K562 (cell line): ENCODE measurements at regions not wholly inside any gene's neighbourhood (a gene's known extent, or its start where the extent isn't known, plus 50 kb on each side); places are given as distances from the start of the nearest gene placed in this dataset.

Experiments
- ATAC-seq: fragments of 200-7000 bp; cut with Tn5 transposase; 3 replicates; pipeline ENCODE4 v1.9.1; 2020; ENCODE audit warnings: moderate library complexity
- BruUV-seq: library from RNA; stranded (reverse); fragments of 400-500 nt; replicated peaks from 2 replicates; lab custom pipeline; 2021; lab: Mats Ljungman, UMichigan
- CTCF ChIA-PET: fragments of 300-600 bp; formaldehyde crosslinking; extraction: SDS; loops from one replicate; lab custom pipeline; 2021; ENCODE audit warnings: low intra/inter-chr PET ratio; lab: Yijun Ruan, JAX
- POLR2A ChIA-PET: fragments of 300-600, 350-650 bp; sonication (Branson Sonifier 250); formaldehyde crosslinking; extraction: SDS; loops from one replicate; lab custom pipeline; 2021; ENCODE audit warnings: antibody characterized with exemption, inconsistent platforms; lab: Yijun Ruan, JAX
- DNase-seq, 4 experiments: peaks; one replicate each; pipeline versions ENCODE4 v3.0.0 to v3.0.0-alpha.2; 2011 to 2018; ENCODE audit warnings: low spot score in 3 of 4, mixed read lengths in 3 of 4; ENCODE audit errors: extremely low read depth in 1 of 4
- FAIRE-seq: peaks from 2 replicates; lab custom pipeline; 2011; peaks lifted over from hg19 to GRCh38; lab: Jason Lieb, UNC
- H2AFZ ChIP-seq: 2 replicates; pipeline ENCODE4 v1.6.0; 2011; ENCODE audit warnings: low read depth, low read length, control low read depth, inconsistent platforms
- H3K27ac ChIP-seq: fragments of 200-600 bp; 3 replicates; pipeline ENCODE4 v1.8.0; 2011; ENCODE audit warnings: low read depth, mild to moderate bottlenecking, control low read depth, inconsistent platforms, low read length, moderate library complexity, mixed read lengths; ENCODE audit errors: extremely low read depth
- H3K27me3 ChIP-seq, 2 experiments: fragments of 300-600 bp in 1 of 2; 2 replicates in 1 of 2; 3 replicates in 1 of 2; pipeline versions ENCODE4 v1.6.0 to v1.8.0; 2011; ENCODE audit warnings: inconsistent platforms in 2 of 2, low read length in 2 of 2, mild to moderate bottlenecking in 1 of 2, mixed read lengths in 1 of 2, moderate library complexity in 1 of 2; ENCODE audit not compliant: control insufficient read depth in 2 of 2, insufficient read depth in 2 of 2
- H3K36me3 ChIP-seq: fragments of 300-600 bp; 3 replicates; pipeline ENCODE4 v1.8.0; 2011; ENCODE audit warnings: mild to moderate bottlenecking, low read length, inconsistent platforms; ENCODE audit not compliant: control insufficient read depth, insufficient read depth
- H3K4me1 ChIP-seq, 2 experiments: fragments of 200-600 bp in 1 of 2; replicated peaks in 1 of 2; 2 replicates in 1 of 2; 3 replicates in 1 of 2; pipeline versions ENCODE4 v1.5.1 to v1.8.0; 2011; ENCODE audit warnings: inconsistent platforms in 2 of 2, low read length in 2 of 2, mild to moderate bottlenecking in 1 of 2, mixed read lengths in 1 of 2, moderate library complexity in 1 of 2; ENCODE audit not compliant: control insufficient read depth in 2 of 2, insufficient read depth in 2 of 2
- H3K4me2 ChIP-seq: 2 replicates; pipeline ENCODE4 v1.6.1; 2011; ENCODE audit warnings: low read length, control low read depth, inconsistent platforms, mixed read lengths; ENCODE audit not compliant: insufficient read depth
- H3K4me3 ChIP-seq: fragments of 200-600 bp; sonication (generic), shearing (Covaris generic); 2 replicates; pipeline ENCODE4 v1.5.1; 2016; ENCODE audit warnings: control low read depth, inconsistent platforms
- H3K79me2 ChIP-seq: fragments of 200-600 bp; 3 replicates; pipeline ENCODE4 v1.8.0; 2011; ENCODE audit warnings: low read length, inconsistent platforms; ENCODE audit not compliant: control insufficient read depth, insufficient read depth
- H3K9ac ChIP-seq, 2 experiments: 2 replicates each; pipeline versions ENCODE4 v1.6.0 to v1.6.1; 2011; ENCODE audit warnings: low read depth in 2 of 2, low read length in 2 of 2, control low read depth in 1 of 2, inconsistent platforms in 1 of 2, mild to moderate bottlenecking in 1 of 2, mixed read lengths in 1 of 2; ENCODE audit not compliant: insufficient read depth in 1 of 2
- H3K9me1 ChIP-seq: one replicate; pipeline ENCODE4 v1.6.0; 2011; ENCODE audit warnings: inconsistent platforms, mild to moderate bottlenecking, low read length, moderate library complexity; ENCODE audit not compliant: control insufficient read depth, insufficient read depth
- H3K9me3 ChIP-seq: replicated peaks from 2 replicates; pipeline ENCODE4 v1.5.1; 2011; ENCODE audit warnings: low read depth, low read length, inconsistent platforms; ENCODE audit not compliant: control insufficient read depth, insufficient read depth
- H4K20me1 ChIP-seq: replicated peaks from 2 replicates; pipeline ENCODE4 v1.6.1; 2011; ENCODE audit warnings: low read length, inconsistent platforms, mixed read lengths; ENCODE audit not compliant: control insufficient read depth, insufficient read depth
- ARID2 ChIP-seq: fragments of 450-650 bp; IDR thresholded peaks from 2 replicates; pipeline ENCODE4 v1.6.1; 2017; ENCODE audit warnings: antibody characterized with exemption, mild to moderate bottlenecking
- KDM4B ChIP-seq, 2 experiments: fragments of 450-650 bp in 1 of 2; sonication (generic) in 1 of 2; IDR thresholded peaks; 2 replicates each; pipeline ENCODE4 v1.6.1; 2016 to 2017; ENCODE audit warnings: borderline replicate concordance in 2 of 2, antibody characterized with exemption in 1 of 2, low read depth in 1 of 2, mild to moderate bottlenecking in 1 of 2
- KLF6 ChIP-seq: fragments of 250-450 bp; sonication (Bioruptor Pico); IDR thresholded peaks from 2 replicates; pipeline ENCODE4 v1.4.0; 2020; ENCODE audit warnings: mild to moderate bottlenecking, moderate library complexity, borderline replicate concordance
- NFIC ChIP-seq: fragments of 450-650 bp; IDR thresholded peaks from 2 replicates; pipeline ENCODE4 v1.6.1; 2017; ENCODE audit warnings: mild to moderate bottlenecking, inconsistent platforms
- PRMT5 ChIP-seq: sonication (generic); formaldehyde crosslinking; IDR thresholded peaks from 2 replicates; pipeline ENCODE4 v1.5.0; 2020; ENCODE audit warnings: missing genetic modification reagents
- PURB ChIP-seq: sonication (generic); formaldehyde crosslinking; IDR thresholded peaks from 2 replicates; pipeline ENCODE4 v1.9.0; 2021; ENCODE audit warnings: low read depth, mild to moderate bottlenecking, missing genetic modification reagents
- RBM15 ChIP-seq: fragments of 200-400 bp; formaldehyde crosslinking; IDR thresholded peaks from 2 replicates; pipeline ENCODE4 v1.6.1; 2018; ENCODE audit warnings: mild to moderate bottlenecking, low read length, moderate library complexity; ENCODE audit not compliant: insufficient read depth
- THRA ChIP-seq: fragments of 450-650 bp; IDR thresholded peaks from 2 replicates; pipeline ENCODE4 v1.6.1; 2017; ENCODE audit warnings: mild to moderate bottlenecking, moderate library complexity
- TRIM25 ChIP-seq: fragments of 450-650 bp; IDR thresholded peaks from 2 replicates; pipeline ENCODE4 v1.7.0; 2016; ENCODE audit warnings: borderline replicate concordance
- ZNF384 ChIP-seq: IDR thresholded peaks from 2 replicates; pipeline ENCODE4 v1.6.1; 2012; ENCODE audit warnings: low read depth, low read length, improper control_type of control experiment
- WGBS: fragments of 100-300 bp; shearing (Covaris generic); methylation state at CpG from one replicate; pipeline ENCODE4 v1.1.6; 2016; ENCODE audit warnings: low coverage, mixed read lengths; ENCODE audit not compliant: insufficient coverage; ENCODE audit errors: missing lambda C conversion rate; 5-methylcytosine and 5-hydroxymethylcytosine counted together
- in situ Hi-C: fragments of 300-500 bp; cut with MboI; formaldehyde crosslinking; loops from 4 replicates; pipeline ENCODE4 v1.15.0; 2018; ENCODE audit warnings: inconsistent platforms, mixed read lengths
- intact Hi-C: fragments of 100-400 bp; cut with micrococcal nuclease; formaldehyde crosslinking; loops from 2 replicates; pipeline ENCODE4 v1.14.2; 2022
- TF ChIP-seq, protein P1 (sequence below), 2 experiments: fragments of 450-650 bp in 1 of 2; IDR thresholded peaks; 2 replicates each; pipeline ENCODE4 v1.6.1; 2011 to 2017; ENCODE audit warnings: low read depth in 2 of 2, antibody characterized with exemption in 1 of 2, borderline replicate concordance in 1 of 2, low read length in 1 of 2, mild to moderate bottlenecking in 1 of 2, mixed read lengths in 1 of 2; ENCODE audit not compliant: control insufficient read depth in 1 of 2
- TF ChIP-seq, protein P2 (sequence below): fragments of 450-650 bp; IDR thresholded peaks from 2 replicates; pipeline ENCODE4 v1.6.1; 2017; ENCODE audit warnings: antibody characterized with exemption, mild to moderate bottlenecking

- no peaks in the 10 kb centered on the region for H3K36me3 ChIP-seq
- H3K9me1 ChIP-seq = no peaks in the 10 kb centered on the region
- H3K9ac ChIP-seq = no peak overlapping the region
- H3K27me3 ChIP-seq = no peaks in the 10 kb centered on the region
- ATAC-seq (no peak), DNase-seq (no peak), FAIRE-seq (no peak)
- H3K79me2 ChIP-seq = no peaks in the 10 kb centered on the region
- 64% methylated on average over 2 of the region's 2 CpGs for WGBS
- ChIA-PET POLR2A (interaction anchor here (1.0 kb wide), 1 partner anchor 325 kb away, joined by 3 read pairs; no protein-coding TSS in a partner anchor), CTCF (no interaction called here)
- no peak overlapping the region for H3K4me3 ChIP-seq
- in situ Hi-C loops = no loop called here
- no peak overlapping the region for H2AFZ ChIP-seq
- H3K9me3 ChIP-seq = no peaks in the 10 kb centered on the region
- no peaks in the 10 kb centered on the region for H4K20me1 ChIP-seq
- H3K4me2 ChIP-seq = no peak overlapping the region
- no TSS peak for BruUV-seq
- H3K27ac ChIP-seq = no peak overlapping the region
- no peaks in the 10 kb centered on the region for H3K4me1 ChIP-seq
- no peak for TF ChIP-seq NFIC
- no peak for TF ChIP-seq PURB (CRISPR knock-in tag)
- TF ChIP-seq THRA = no peak
- TF ChIP-seq, protein P1, sequence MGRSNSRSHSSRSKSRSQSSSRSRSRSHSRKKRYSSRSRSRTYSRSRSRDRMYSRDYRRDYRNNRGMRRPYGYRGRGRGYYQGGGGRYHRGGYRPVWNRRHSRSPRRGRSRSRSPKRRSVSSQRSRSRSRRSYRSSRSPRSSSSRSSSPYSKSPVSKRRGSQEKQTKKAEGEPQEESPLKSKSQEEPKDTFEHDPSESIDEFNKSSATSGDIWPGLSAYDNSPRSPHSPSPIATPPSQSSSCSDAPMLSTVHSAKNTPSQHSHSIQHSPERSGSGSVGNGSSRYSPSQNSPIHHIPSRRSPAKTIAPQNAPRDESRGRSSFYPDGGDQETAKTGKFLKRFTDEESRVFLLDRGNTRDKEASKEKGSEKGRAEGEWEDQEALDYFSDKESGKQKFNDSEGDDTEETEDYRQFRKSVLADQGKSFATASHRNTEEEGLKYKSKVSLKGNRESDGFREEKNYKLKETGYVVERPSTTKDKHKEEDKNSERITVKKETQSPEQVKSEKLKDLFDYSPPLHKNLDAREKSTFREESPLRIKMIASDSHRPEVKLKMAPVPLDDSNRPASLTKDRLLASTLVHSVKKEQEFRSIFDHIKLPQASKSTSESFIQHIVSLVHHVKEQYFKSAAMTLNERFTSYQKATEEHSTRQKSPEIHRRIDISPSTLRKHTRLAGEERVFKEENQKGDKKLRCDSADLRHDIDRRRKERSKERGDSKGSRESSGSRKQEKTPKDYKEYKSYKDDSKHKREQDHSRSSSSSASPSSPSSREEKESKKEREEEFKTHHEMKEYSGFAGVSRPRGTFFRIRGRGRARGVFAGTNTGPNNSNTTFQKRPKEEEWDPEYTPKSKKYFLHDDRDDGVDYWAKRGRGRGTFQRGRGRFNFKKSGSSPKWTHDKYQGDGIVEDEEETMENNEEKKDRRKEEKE (IDR thresholded peaks at IDR 0.05; ENCODE audit: borderline replicate concordance in 1 of 2, control insufficient read depth in 1 of 2, low read depth in 2 of 2, low read length in 1 of 2) = no peak
- TF ChIP-seq KDM4B (IDR thresholded peaks at IDR 0.05; ENCODE audit: borderline replicate concordance in 2 of 2, low read depth in 1 of 2) = no peak
- no peak for TF ChIP-seq ZNF384
- no peak for TF ChIP-seq RBM15
- no peak for TF ChIP-seq ARID2
- TF ChIP-seq PRMT5 (CRISPR knock-in tag) = no peak
- TF ChIP-seq, protein P2, sequence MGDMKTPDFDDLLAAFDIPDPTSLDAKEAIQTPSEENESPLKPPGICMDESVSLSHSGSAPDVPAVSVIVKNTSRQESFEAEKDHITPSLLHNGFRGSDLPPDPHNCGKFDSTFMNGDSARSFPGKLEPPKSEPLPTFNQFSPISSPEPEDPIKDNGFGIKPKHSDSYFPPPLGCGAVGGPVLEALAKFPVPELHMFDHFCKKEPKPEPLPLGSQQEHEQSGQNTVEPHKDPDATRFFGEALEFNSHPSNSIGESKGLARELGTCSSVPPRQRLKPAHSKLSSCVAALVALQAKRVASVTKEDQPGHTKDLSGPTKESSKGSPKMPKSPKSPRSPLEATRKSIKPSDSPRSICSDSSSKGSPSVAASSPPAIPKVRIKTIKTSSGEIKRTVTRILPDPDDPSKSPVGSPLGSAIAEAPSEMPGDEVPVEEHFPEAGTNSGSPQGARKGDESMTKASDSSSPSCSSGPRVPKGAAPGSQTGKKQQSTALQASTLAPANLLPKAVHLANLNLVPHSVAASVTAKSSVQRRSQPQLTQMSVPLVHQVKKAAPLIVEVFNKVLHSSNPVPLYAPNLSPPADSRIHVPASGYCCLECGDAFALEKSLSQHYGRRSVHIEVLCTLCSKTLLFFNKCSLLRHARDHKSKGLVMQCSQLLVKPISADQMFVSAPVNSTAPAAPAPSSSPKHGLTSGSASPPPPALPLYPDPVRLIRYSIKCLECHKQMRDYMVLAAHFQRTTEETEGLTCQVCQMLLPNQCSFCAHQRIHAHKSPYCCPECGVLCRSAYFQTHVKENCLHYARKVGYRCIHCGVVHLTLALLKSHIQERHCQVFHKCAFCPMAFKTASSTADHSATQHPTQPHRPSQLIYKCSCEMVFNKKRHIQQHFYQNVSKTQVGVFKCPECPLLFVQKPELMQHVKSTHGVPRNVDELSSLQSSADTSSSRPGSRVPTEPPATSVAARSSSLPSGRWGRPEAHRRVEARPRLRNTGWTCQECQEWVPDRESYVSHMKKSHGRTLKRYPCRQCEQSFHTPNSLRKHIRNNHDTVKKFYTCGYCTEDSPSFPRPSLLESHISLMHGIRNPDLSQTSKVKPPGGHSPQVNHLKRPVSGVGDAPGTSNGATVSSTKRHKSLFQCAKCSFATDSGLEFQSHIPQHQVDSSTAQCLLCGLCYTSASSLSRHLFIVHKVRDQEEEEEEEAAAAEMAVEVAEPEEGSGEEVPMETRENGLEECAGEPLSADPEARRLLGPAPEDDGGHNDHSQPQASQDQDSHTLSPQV = no peak
- TF ChIP-seq KLF6 (CRISPR knock-in tag) = no peak
- no peak for TF ChIP-seq TRIM25
- TF ChIP-seq, all 486 proteins: peak for 0
- intact Hi-C loops = loop anchor here (10.0 kb wide), 2 partner anchors 607 to 1577 kb away; no protein-coding TSS in a partner anchor
These were observed 337.2 kb upstream of the FANCL start for GRCh38 chr2:58578276-58578675.
